ENCODE measurements at regions not wholly inside any gene's neighbourhood (a gene's known extent, or its start where the extent isn't known, plus 50 kb on each side); places are given as distances from the start of the nearest gene placed in this dataset.

GRCh38 chr1:238752327-238752726 is 634.0 kb upstream of the CHRM3 start:
- TF ChIP-seq POLR2AphosphoS5 (IDR thresholded peaks at IDR 0.05; ENCODE audit: borderline replicate concordance, low read depth, low read length), result no peak
- TF ChIP-seq FOXP2 (optimal IDR thresholded peaks at IDR 0.05; ENCODE audit: control extremely low read depth, extremely low read length, insufficient read depth), result no peak

Data from SK-N-MC (cell line).